ENCODE measurements at regions not wholly inside any gene's neighbourhood (a gene's known extent, or its start where the extent isn't known, plus 50 kb on each side); places are given as distances from the start of the nearest gene placed in this dataset.

GRCh38 chr11:120023551-120023950 lies 114.4 kb downstream of the TRIM29 start:
- TF ChIP-seq EZH2phosphoT487 (IDR thresholded peaks at IDR 0.05; ENCODE audit: low read depth, severe bottlenecking, unreplicated experiment) (no peak), CTCF (IDR thresholded peaks at IDR 0.05; ENCODE audit: poor library complexity) (no peak)

Measured in hepatocyte (in vitro differentiated cells).